Smooth muscle cell (in vitro differentiated cells): ENCODE measurements at regions not wholly inside any gene's neighbourhood (a gene's known extent, or its start where the extent isn't known, plus 50 kb on each side); places are given as distances from the start of the nearest gene placed in this dataset.

Experiments
- DNase-seq: peaks from one replicate; lab custom pipeline; 2025; ENCODE audit not compliant: unreplicated experiment; lab: John Stamatoyannopoulos, UW
- H2AFZ ChIP-seq: fragments of 200-600 bp; sonication (generic); 2 replicates; pipeline ENCODE4 v1.6.0; 2016; ENCODE audit warnings: antibody characterized with exemption, low read depth, mild to moderate bottlenecking
- H3F3A ChIP-seq: fragments of 200-600 bp; sonication (generic); 2 replicates; pipeline ENCODE4 v1.6.0; 2017; ENCODE audit warnings: antibody characterized with exemption, low read depth
- H3K27ac ChIP-seq: fragments of 200-600 bp; sonication (generic); 2 replicates; pipeline ENCODE4 v1.5.1; 2016; ENCODE audit warnings: low read depth, mild to moderate bottlenecking
- H3K27me3 ChIP-seq: fragments of 200-600 bp; sonication (generic); 2 replicates; pipeline ENCODE4 v1.6.1; 2016; ENCODE audit warnings: low read depth, mild to moderate bottlenecking
- H3K36me3 ChIP-seq: fragments of 200-600 bp; sonication (generic); 2 replicates; pipeline ENCODE4 v1.5.1; 2016; ENCODE audit warnings: low read depth
- H3K4me1 ChIP-seq: fragments of 200-600 bp; sonication (generic); 2 replicates; pipeline ENCODE4 v1.5.1; 2016; ENCODE audit warnings: low read depth
- H3K4me2 ChIP-seq: fragments of 200-600 bp; sonication (generic); 2 replicates; pipeline ENCODE4 v1.6.0; 2016; ENCODE audit warnings: mild to moderate bottlenecking
- H3K4me3 ChIP-seq: fragments of 200-600 bp; sonication (generic); 2 replicates; pipeline ENCODE4 v1.5.1; 2016; ENCODE audit warnings: mild to moderate bottlenecking
- H3K79me2 ChIP-seq: fragments of 200-600 bp; sonication (generic); 2 replicates; pipeline ENCODE4 v1.6.0; 2016; ENCODE audit warnings: low read depth, mild to moderate bottlenecking
- H3K9ac ChIP-seq: fragments of 200-600 bp; sonication (generic); 2 replicates; pipeline ENCODE4 v1.6.0; 2016; ENCODE audit warnings: low read depth
- H3K9me3 ChIP-seq: fragments of 200-600 bp; sonication (generic); replicated peaks from 2 replicates; pipeline ENCODE4 v1.5.1; 2016; ENCODE audit warnings: low read depth
- H4K20me1 ChIP-seq: fragments of 200-600 bp; sonication (generic); 2 replicates; pipeline ENCODE4 v1.6.0; 2016; ENCODE audit warnings: low read depth
- WGBS: methylation state at CpG from one replicate; pipeline ENCODE4 v1.1.7; 2016; ENCODE audit warnings: low lambda C conversion rate; 5-methylcytosine and 5-hydroxymethylcytosine counted together
- TF ChIP-seq, protein P1 (sequence below): fragments of 200-600 bp; sonication (generic); IDR thresholded peaks from 2 replicates; pipeline ENCODE4 v1.5.1; 2017; ENCODE audit warnings: borderline replicate concordance, mild to moderate bottlenecking, antibody characterized with exemption; ENCODE audit not compliant: insufficient read depth, poor library complexity, severe bottlenecking

DNA sequence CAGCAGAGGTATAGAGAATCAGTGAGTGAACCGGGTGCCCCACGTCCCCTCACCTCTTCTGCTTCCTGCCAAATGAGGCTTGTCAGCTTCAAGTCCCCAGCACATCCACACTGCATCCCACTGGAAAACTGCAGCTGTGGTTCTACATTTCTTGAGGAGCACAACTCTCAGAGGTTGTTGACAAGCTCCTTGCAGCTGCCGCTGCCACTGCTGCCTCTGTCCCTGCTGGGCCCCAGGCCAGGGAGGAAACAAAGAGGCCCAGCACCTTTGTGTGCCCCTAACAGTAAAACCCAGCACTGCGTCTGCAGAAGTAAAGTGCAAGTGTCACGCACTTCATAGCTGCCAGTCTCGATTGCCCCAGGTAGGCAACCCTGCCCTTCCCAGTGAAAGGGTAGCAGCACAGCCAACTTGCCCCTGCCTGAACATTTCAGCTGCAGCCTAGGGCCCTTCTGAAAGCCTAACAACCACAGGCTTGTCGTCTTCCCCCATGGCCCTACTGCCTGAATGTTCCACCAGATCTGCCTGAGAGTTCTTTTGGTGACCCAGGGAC, 1162.1 kb upstream of the USP15 start:
- H3K27ac ChIP-seq, result no peak overlapping the region
- no peaks in the 10 kb centered on the region for H3F3A ChIP-seq
- H3K4me1 ChIP-seq, result no peaks in the 10 kb centered on the region
- no peaks in the 10 kb centered on the region for H3K79me2 ChIP-seq
- no peaks in the 10 kb centered on the region for H3K27me3 ChIP-seq
- no peak overlapping the region for H3K9ac ChIP-seq
- no peak overlapping the region for H3K4me3 ChIP-seq
- no peak for DNase-seq
- no peak overlapping the region for H3K4me2 ChIP-seq
- H2AFZ ChIP-seq, result no peak overlapping the region
- H4K20me1 ChIP-seq, result no peaks in the 10 kb centered on the region
- H3K9me3 ChIP-seq, result no peaks in the 10 kb centered on the region
- TF ChIP-seq, protein P1, sequence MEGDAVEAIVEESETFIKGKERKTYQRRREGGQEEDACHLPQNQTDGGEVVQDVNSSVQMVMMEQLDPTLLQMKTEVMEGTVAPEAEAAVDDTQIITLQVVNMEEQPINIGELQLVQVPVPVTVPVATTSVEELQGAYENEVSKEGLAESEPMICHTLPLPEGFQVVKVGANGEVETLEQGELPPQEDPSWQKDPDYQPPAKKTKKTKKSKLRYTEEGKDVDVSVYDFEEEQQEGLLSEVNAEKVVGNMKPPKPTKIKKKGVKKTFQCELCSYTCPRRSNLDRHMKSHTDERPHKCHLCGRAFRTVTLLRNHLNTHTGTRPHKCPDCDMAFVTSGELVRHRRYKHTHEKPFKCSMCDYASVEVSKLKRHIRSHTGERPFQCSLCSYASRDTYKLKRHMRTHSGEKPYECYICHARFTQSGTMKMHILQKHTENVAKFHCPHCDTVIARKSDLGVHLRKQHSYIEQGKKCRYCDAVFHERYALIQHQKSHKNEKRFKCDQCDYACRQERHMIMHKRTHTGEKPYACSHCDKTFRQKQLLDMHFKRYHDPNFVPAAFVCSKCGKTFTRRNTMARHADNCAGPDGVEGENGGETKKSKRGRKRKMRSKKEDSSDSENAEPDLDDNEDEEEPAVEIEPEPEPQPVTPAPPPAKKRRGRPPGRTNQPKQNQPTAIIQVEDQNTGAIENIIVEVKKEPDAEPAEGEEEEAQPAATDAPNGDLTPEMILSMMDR, result no peak
- WGBS, result 89% methylated on average over 7 of the region's 7 CpGs
- no peaks in the 10 kb centered on the region for H3K36me3 ChIP-seq

DNA sequence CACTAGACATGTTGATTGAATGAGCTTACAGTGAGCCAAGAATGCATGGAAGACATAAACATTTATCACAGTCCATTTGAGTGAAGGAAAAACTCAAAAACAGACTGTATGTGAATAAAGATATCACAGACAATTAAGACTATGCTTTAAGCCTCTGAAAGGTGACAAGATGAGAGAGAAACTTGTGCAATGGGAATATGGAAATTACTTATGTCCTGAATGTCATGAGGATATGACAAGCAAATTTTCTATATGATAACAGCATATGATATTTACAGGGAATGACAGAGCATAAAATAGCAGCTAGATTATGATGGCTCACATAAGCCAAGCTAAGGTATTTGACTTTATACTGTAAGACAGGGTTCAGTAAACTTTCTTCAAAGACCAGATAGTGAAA, 1153.1 kb upstream of the USP15 start:
- H4K20me1 ChIP-seq, result no peaks in the 10 kb centered on the region
- no peaks in the 10 kb centered on the region for H3K79me2 ChIP-seq
- H2AFZ ChIP-seq, result no peak overlapping the region
- H3K27ac ChIP-seq, result no peak overlapping the region
- H3K9ac ChIP-seq, result no peak overlapping the region
- H3K9me3 ChIP-seq, result no peaks in the 10 kb centered on the region
- TF ChIP-seq, protein P1, result no peak
- H3K4me3 ChIP-seq, result no peak overlapping the region
- DNase-seq, result no peak
- H3K36me3 ChIP-seq, result no peaks in the 10 kb centered on the region
- H3K4me1 ChIP-seq, result no peaks in the 10 kb centered on the region
- H3K27me3 ChIP-seq, result no peaks in the 10 kb centered on the region
- no peak overlapping the region for H3K4me2 ChIP-seq
- H3F3A ChIP-seq, result no peaks in the 10 kb centered on the region

DNA sequence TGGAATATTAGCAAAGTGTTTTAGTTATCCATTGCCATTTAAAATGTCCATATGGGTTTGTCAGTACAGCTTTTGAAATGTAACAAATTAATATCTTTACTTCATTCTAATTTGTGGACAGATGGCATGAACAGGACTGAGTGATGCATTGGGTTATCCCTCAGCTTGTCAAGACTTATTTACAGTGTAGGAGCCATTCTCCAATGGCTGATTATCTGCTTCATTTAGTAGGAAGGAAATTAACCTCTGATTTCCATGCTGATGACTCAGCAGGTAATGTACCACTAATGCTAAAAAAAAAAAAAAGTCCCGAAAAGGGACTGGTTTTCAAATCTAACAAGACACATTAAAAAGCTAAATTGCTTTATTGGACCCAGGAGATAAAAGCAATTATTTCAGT, 1149.0 kb upstream of the USP15 start:
- H3K79me2 ChIP-seq, result no peaks in the 10 kb centered on the region
- WGBS, result 84% methylated on average over 1 of the region's 1 CpG
- no peak overlapping the region for H3K4me2 ChIP-seq
- no peak for DNase-seq
- no peak overlapping the region for H3K9ac ChIP-seq
- H3K4me3 ChIP-seq, result no peak overlapping the region
- no peaks in the 10 kb centered on the region for H3K9me3 ChIP-seq
- H3F3A ChIP-seq, result no peaks in the 10 kb centered on the region
- TF ChIP-seq, protein P1, result no peak
- H3K27me3 ChIP-seq, result no peaks in the 10 kb centered on the region
- H3K36me3 ChIP-seq, result no peaks in the 10 kb centered on the region
- no peak overlapping the region for H3K27ac ChIP-seq
- no peaks in the 10 kb centered on the region for H3K4me1 ChIP-seq
- H2AFZ ChIP-seq, result no peak overlapping the region
- H4K20me1 ChIP-seq, result no peaks in the 10 kb centered on the region

DNA sequence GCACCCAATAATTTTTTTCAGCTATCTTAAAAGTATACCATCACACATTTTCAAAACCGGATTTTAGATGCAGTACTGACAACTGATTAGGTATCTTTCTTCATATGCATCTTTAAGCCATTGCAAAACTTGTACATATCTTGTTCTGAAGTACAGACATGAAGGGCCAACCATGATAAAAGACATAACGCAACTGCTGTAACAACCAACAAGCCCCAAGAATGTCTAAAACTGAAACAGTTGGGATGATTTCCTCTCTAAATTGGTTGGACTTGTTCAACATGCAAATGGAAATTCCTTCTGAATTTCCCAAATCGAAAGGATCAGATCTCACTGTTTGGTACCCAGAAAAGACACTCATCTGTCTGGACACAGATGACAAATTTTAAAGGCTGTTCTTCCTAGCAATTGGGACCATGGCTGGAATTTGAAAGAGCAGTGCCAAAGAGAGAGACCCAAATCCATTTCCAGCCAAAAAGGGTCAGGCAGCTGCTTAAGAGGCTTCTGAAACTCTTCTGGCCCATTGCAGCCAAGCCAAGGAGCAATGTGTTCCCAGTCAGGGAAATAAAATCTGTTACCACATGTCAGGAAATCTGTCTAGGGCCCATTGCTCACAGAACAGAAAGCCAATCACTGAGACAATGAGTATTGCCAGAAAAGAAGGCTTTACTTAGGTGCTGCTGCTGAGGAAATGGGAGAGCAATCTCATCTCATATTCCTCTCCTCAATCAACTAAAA, 1122.4 kb upstream of the USP15 start:
- no peak overlapping the region for H3K9ac ChIP-seq
- no peaks in the 10 kb centered on the region for H3K79me2 ChIP-seq
- H3F3A ChIP-seq, result no peaks in the 10 kb centered on the region
- H3K4me2 ChIP-seq, result no peak overlapping the region
- 84% methylated on average over 3 of the region's 3 CpGs for WGBS
- no peaks in the 10 kb centered on the region for H3K4me1 ChIP-seq
- TF ChIP-seq, protein P1, result no peak
- H4K20me1 ChIP-seq, result no peaks in the 10 kb centered on the region
- H3K9me3 ChIP-seq, result no peaks in the 10 kb centered on the region
- no peaks in the 10 kb centered on the region for H3K27me3 ChIP-seq
- no peak for DNase-seq
- H3K36me3 ChIP-seq, result no peaks in the 10 kb centered on the region
- H3K4me3 ChIP-seq, result no peak overlapping the region
- H2AFZ ChIP-seq, result no peak overlapping the region
- no peak overlapping the region for H3K27ac ChIP-seq
